ENCODE measurements at regions not wholly inside any gene's neighbourhood (a gene's known extent, or its start where the extent isn't known, plus 50 kb on each side); places are given as distances from the start of the nearest gene placed in this dataset.

DNA sequence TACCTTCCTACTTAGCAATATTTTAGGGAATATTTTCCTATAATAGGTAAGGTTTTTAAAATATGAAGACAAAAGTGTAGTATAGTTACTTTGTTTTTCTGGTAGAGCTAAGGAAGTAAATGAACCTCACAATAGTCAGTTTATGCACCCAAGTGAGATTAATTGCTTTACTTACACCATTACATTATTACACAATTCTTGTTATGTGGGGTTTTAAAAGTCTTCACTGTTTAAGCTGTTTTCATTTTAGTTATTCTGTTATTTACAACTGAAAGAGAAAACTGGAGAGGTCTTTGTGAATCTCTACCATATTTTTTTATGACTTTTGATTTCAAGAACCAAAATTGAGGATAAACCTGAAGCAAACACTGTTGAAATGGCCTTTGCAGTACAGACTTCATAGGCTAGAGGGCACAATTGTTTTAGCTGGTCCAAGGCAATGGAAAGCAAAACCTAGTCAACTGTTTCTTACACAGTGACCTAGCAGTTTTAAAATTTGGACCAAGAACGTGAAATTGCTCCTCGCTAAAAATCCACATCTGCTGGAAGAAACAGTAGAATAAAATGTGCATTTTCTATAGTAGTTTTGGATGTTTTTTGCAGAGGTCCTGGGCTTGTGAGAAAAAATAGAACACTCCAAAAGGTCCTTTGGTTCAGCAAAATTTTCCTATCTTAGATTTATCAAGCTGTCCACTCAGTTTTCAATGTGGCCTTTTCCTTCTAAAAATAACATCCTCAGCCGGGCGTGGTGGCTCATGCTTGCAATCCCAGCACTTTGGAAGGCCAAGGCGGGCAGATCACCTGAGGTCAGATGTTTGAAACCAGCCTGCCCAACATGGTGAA is 66.4 kb upstream of the FER start:
- TF ChIP-seq, protein P1, sequence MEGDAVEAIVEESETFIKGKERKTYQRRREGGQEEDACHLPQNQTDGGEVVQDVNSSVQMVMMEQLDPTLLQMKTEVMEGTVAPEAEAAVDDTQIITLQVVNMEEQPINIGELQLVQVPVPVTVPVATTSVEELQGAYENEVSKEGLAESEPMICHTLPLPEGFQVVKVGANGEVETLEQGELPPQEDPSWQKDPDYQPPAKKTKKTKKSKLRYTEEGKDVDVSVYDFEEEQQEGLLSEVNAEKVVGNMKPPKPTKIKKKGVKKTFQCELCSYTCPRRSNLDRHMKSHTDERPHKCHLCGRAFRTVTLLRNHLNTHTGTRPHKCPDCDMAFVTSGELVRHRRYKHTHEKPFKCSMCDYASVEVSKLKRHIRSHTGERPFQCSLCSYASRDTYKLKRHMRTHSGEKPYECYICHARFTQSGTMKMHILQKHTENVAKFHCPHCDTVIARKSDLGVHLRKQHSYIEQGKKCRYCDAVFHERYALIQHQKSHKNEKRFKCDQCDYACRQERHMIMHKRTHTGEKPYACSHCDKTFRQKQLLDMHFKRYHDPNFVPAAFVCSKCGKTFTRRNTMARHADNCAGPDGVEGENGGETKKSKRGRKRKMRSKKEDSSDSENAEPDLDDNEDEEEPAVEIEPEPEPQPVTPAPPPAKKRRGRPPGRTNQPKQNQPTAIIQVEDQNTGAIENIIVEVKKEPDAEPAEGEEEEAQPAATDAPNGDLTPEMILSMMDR (conservative IDR thresholded peaks at IDR 0.05 in 1 of 2, IDR thresholded peaks at IDR 0.05 in 1 of 2; ENCODE audit: low read depth in 1 of 2, low read length in 2 of 2): peak; percentile 86 to 92
- TF ChIP-seq EZH2 (IDR thresholded peaks at IDR 0.05; ENCODE audit: low read length, missing control alignments): no peak

Measured in fibroblast of lung (primary cell).